GM21367 (cell line): ENCODE measurements at regions not wholly inside any gene's neighbourhood (a gene's known extent, or its start where the extent isn't known, plus 50 kb on each side); places are given as distances from the start of the nearest gene placed in this dataset.

Experiments
- ATAC-seq: cut with Tn5 transposase; IDR thresholded peaks from one replicate; pipeline ENCODE4 v1.9.1; 2021; ENCODE audit not compliant: unreplicated experiment

DNA sequence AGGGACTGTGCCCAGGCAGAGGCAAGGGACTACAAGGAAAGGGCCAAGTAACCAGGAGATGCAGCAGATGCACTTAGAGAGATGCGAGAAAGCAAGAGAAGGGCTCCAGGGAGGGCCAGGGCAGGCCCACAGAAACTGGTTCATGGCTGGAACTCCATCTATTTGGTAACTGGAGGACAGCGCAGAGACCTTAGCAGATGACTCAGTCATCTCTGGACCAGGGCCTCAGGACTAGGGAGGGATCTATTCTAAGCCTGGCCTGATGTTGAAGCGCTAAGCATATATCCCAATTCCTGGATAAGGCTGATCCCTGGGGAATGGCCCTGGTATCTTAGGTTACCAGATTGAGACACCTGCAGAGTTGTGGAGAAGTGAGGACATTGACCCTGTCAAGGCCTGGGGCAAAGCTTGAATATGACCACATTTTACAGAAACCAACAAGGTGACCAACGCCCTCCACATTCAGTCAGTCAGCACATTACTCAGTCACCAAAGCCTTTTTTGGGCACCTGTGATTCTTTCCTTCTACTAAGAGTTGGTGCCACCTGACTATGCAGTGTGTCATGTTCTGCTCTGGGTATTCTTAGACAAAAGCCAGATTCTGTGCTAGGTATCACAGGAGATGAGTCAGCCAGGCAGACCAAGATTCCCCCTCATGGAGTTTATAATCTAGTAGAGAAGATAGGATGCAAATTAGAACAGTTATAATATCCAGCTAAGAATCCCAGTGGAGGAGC is 68.4 kb upstream of the SLCO3A1 start:
- no peak for ATAC-seq

DNA sequence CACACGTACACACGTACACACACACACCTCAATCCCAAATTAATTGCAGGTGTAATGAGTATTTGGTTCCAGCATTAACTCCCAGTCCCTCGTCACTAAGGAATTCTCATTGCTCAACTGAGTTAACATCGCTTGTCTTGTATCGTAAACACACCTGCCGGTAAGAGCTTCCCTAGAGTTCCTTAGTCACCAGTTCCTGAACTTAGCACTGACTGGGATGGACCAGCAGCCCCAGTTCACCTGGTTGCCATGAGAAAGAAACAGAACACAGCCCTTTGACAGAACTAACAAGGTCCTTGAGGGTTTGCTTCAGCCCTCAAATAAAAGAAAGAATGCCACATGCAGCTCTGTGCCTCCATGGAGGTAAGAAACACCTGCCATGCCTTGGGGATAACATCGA is 66.3 kb upstream of the SLCO3A1 start:
- ATAC-seq: no peak

GRCh38 chr15:91789136-91789535 is 64.4 kb upstream of the SLCO3A1 start:
- ATAC-seq: no peak

- ATAC-seq: no peak
Measured at GRCh38 chr15:91790836-91791235, 62.7 kb upstream of the SLCO3A1 start.

- ATAC-seq: no peak
Measured at GRCh38 chr15:91793771-91794170, 59.7 kb upstream of the SLCO3A1 start.

DNA sequence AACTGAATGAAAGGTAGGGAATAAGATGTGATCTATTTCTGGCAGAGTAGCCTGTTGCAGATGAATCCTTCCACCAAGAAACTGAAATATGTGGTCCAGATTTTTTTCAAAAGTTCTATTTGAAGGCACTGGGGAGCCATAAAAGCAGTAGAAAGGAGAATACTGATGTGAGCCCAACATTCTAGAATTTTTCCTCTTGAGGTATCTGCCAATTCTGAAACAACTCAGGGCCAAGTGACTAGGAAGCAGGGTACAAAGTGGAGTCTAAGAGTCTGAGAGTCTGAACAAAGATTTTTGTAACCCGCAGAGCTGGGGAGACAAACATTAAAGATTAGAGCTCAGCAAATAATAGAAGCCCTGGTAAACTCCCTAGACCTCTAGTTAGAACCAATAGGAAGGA is 58.3 kb upstream of the SLCO3A1 start:
- no peak for ATAC-seq

DNA sequence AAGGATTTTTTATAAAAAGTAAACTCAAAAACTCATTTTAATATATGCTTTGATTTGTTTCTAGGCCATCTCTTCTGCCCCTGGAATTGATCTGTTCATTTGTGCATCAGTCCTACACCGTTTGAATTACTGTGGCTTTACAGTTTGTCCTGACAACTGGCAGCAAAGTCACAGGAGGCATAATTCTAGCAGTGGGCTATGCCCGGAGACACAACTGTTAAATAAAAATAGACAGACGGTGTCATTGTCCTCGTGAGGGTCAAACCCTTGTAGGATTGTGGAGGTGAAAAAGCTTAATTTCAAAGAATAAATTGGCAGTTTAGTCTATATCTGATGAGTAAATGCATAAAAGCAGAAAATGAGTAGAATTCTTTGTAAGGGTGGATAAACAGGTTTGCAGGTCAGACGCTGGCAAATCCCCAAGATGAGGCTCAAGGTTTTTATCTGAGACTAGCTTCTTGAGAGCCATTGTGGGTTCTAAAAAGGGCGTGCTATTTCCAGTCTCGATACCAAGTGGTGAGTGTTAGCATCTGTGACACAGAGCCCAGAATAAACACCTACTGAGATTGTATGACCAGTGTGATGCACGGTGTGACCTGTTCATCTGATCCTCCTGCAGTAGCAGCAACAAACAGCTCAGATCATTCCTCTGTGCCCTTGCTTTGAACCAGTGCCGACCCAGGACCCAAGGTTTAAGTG is 51.5 kb upstream of the SLCO3A1 start:
- no peak for ATAC-seq

DNA sequence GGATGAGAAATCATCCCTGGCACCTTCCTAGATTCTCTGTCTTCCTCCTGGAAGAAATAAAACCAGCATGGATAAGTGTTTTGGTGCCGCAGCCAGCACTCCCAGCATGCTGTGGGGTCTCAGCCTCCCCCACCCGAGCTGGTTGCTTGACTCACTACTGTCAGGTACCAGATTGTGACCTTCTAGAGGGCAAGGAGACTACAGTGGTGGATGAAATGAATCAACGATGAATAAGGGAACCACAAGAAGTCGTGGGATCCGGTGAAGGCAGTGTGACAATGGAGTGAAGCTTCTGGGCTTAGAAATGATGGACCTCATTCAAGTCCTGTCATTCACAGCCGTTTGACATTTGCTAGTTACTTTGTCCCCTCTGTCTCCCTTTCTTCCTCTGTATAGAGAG is 50.2 kb upstream of the SLCO3A1 start:
- no peak for ATAC-seq
